Esophagus squamous epithelium (tissue), 4 donors: ENCODE measurements at regions not wholly inside any gene's neighbourhood (a gene's known extent, or its start where the extent isn't known, plus 50 kb on each side); places are given as distances from the start of the nearest gene placed in this dataset.

Experiments used
- POLR2A ChIP-seq, 4 donors: fragments of 450-650 bp; IDR thresholded peaks; one replicate each; pipeline ENCODE4 v1.6.1; 2017; ENCODE audit warnings: antibody characterized with exemption in 4 of 4, mild to moderate bottlenecking in 4 of 4, moderate library complexity in 3 of 4
- TF ChIP-seq, protein P1 (sequence below), 6 experiments: fragments of 450-650 bp in 4 of 6; fragments of 200-600 bp in 2 of 6; sonication (generic) in 2 of 6; IDR thresholded peaks; one replicate each; pipeline ENCODE4 v1.5.1; 2016 to 2019; ENCODE audit warnings: antibody characterized with exemption in 6 of 6, mild to moderate bottlenecking in 4 of 6, moderate library complexity in 4 of 6

DNA sequence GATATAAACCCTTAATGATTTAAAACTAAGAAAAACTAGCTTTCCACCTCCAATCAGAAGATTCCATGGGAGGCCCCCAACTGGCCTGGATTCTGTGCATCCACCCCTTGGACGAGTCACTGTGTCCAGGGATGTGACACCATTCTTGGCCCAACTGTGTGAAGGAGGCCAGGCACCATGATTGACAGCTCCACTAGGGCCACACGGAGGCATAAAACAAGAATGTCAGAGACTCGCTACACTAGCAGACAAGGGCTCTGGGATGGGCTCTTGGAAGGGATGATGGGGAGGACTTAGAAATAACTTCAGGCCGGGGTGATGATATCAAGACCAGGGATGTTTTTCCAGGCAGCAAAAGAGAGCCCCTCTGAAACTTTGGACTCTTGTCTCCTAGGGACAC, 117.8 kb upstream of the GNAO1 start:
- TF ChIP-seq, protein P1, sequence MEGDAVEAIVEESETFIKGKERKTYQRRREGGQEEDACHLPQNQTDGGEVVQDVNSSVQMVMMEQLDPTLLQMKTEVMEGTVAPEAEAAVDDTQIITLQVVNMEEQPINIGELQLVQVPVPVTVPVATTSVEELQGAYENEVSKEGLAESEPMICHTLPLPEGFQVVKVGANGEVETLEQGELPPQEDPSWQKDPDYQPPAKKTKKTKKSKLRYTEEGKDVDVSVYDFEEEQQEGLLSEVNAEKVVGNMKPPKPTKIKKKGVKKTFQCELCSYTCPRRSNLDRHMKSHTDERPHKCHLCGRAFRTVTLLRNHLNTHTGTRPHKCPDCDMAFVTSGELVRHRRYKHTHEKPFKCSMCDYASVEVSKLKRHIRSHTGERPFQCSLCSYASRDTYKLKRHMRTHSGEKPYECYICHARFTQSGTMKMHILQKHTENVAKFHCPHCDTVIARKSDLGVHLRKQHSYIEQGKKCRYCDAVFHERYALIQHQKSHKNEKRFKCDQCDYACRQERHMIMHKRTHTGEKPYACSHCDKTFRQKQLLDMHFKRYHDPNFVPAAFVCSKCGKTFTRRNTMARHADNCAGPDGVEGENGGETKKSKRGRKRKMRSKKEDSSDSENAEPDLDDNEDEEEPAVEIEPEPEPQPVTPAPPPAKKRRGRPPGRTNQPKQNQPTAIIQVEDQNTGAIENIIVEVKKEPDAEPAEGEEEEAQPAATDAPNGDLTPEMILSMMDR (IDR thresholded peaks at IDR 0.05): no peak
- TF ChIP-seq POLR2A (IDR thresholded peaks at IDR 0.05): no peak
